DMS114 treated with DMSO at 0.1 percent for 48 hours (cell line): ENCODE measurements at regions not wholly inside any gene's neighbourhood (a gene's known extent, or its start where the extent isn't known, plus 50 kb on each side); places are given as distances from the start of the nearest gene placed in this dataset.
"Not testable (repeated sequence)": the region's sequence is repeated elsewhere in the genome, so short reads cannot be mapped to it uniquely, and the experiment has no call there.

Source experiments
- DNase-seq: peaks from one replicate; lab custom pipeline; 2025; ENCODE audit not compliant: unreplicated experiment; lab: John Stamatoyannopoulos, UW

DNA sequence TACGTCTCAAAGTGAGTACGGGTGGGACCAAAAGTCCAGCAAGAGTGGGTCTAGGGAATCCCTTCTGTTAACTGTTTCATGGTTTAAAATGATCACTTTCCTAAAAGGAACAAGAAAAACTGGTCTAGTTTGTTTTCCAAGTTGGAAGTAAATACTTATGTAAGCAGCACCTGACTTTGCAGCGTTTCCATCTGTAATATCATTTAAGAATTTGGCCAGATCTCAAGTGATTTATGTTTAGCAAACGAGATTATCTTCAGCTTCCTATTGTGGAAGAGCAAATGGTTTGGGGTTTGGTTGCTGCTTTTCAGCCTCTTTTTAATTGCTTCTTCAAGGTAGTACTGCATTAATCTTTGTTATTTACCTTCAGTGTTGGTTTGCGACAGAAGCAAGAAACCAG, 50.4 kb downstream of the FHIP1A start:
- DNase-seq, result no peak

DNA sequence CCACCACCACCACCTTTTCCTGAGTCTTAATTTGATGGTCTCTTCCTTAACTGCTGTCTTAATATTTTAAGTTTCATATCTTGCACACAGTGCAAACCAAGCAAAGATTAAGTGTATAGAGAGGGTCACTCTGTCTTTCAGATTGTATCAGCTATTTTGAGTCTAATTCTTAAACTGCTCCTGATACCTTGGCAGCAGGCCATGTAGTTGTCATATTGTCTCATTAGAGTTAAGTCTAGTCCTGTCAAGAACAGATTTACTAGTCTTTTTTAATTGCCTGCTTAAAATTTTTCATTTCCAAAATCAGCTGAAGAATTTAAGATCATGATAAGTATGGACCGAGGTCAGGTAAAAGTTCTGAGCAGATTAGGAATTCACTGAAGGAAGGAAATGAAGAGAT, 51.5 kb downstream of the FHIP1A start:
- no peak for DNase-seq

GRCh38 chr4:151462554-151462953, 53.6 kb downstream of the FHIP1A start:
- no peak for DNase-seq

DNA sequence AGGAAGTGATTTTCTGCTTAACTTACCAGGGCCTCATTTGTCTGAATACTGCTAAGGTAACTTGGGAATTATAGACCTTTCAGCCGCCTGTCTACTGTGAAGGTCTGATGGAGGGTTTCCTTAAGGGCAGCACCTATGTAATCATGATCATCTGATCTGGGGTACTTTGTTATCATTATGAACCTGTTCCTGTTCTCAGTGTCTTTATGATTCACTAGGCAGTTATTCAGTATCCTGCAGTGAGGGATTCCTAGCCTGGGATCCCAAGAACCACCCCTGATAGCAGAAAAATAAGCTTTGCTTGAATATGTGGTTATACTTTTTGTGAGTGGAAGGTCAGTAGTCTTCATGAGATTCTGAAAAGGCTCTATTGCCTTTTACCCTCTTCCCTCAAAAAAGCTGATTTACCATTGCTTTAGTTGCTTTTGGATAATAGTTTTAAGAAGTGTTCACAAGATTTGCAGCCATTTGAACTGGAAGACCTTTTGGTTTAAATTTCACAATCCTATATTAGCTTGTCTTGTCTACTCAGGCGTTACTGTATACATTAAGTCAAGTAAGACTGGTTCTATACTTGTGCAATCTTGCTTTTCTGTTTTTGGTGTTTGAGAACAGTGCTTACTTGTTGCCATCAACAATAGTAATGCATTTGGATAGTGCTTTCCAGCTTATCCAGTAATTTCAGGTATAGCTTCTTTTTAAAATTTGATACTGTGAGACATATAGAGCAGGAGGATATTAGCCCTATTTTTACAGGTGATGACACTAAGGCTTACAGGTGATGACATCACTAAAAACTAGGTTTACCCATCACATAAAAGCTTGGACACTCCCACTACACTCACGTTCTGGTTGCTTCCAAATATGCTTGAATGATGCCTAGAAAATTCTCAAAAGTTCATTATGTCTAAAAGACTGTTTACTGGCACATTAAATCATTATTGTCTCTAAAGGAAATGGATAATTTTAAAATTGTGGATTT, 60.0 kb downstream of the FHIP1A start:
- no peak for DNase-seq

DNA sequence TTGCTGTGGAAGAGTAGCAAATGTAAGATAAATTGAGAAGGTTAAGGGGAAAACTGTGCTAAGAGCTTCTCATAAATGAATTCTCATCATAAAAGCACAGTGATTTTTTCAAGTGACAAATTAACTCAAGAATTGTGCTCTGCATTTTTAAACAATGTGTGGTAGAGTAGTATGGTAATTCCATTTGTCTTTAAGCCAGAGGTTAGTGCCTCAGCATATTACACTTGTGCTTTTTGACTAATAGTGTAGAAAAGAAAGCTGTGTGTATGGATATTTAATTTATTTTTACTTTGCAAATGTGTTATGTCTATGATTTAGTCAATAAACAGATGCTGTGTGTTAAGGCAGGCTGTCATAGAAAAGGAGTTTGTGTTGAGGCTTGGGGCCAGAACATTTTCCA, 61.0 kb downstream of the FHIP1A start:
- DNase-seq, result no peak

- DNase-seq, result no peak
Observed at GRCh38 chr4:151471728-151472127, 62.8 kb downstream of the FHIP1A start.

- no peak for DNase-seq
Observed at GRCh38 chr4:151472297-151472696, 63.3 kb downstream of the FHIP1A start.

DNA sequence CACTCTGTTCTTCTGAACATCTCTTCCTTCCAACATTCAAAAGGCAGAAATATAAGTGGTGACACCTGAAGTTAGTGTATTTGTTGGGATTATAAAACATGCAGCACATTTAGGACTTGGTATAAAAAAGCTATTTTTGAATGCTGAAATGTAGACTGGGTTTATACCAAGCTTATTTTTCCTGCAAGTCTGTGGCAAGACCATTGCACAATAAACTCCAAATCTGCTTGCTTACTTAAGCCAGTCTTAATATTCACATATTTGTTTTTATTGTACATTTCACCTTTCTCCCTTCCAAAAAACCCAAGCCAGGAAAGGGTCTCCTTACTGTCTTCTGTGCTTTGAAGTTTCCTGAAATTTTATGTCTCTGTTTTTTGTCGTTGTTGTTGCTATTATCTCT, 63.7 kb downstream of the FHIP1A start:
- DNase-seq, result no peak

- no peak for DNase-seq
Observed at GRCh38 chr4:151473521-151474097, 64.6 kb downstream of the FHIP1A start.

DNA sequence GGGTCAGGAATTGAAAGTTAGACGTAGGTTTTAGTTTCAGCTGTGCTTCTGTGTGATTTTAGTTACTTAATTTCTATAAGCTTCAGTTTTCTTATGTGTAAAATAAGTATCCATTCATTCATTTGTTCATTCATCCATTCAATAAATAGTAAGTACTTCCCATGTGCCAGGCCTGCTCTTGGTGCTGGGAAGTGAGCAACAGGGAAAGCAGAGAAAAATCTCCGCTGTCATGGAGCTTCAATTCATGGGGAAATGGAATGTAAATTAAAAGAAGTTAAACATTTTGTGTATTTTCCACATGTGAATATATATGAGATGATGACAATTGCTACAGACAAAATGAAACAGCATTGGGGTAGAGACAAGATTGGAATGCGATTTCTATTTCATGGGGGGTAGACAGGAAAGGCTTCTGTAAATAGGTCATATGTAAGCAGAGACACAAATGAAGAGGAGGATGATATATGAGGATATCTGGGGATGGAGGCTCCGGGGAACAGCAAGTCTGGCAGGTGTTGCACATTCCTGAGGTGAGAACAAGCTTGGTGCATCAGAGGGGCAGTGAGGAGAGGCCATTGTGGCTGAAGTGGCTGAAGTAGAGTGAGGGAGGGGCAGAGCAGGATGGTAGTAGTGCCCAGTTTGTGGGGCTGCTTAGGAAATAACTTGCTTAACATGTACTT, 66.2 kb downstream of the FHIP1A start:
- DNase-seq, result no peak

- DNase-seq, result no peak
Observed at GRCh38 chr4:151481813-151482212, 72.8 kb downstream of the FHIP1A start.

DNA sequence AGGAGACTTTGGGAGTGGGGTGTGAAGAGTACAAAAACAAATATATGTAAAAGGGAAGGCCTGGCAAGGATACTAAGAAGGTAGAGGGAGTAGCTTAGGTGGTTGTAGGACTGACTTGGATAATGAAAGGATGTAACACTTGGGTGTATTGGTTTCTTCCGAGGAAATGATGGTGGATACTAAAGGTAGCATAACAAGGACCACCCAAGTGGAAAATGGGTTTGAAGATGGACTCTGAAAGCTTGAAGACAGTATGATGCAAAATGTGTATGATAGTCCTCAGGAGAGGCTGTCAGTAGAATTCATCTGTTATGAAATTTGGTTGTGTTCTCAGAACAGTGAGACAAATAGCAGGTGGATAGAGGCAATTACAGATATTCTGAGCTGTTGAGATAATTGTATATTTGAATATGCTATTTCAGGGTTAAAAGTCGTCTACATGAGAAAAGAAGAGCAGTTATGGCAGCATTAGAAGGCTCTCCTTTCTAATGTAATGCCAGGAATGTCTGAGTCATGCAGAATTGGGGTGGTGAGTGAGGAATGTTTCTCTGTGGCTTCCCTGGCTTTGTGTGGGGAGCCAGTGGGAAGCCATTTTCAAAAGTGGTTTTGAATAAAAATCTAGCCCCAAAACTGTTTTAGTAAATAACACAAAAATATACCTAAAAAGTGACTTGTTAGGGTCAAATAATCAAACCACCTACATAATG, 75.6 kb downstream of the FHIP1A start:
- no peak for DNase-seq

GRCh38 chr4:151485541-151486131, 76.7 kb downstream of the FHIP1A start:
- DNase-seq, result no peak

- no peak for DNase-seq
Observed at GRCh38 chr4:151486168-151486567, 77.2 kb downstream of the FHIP1A start.

DNA sequence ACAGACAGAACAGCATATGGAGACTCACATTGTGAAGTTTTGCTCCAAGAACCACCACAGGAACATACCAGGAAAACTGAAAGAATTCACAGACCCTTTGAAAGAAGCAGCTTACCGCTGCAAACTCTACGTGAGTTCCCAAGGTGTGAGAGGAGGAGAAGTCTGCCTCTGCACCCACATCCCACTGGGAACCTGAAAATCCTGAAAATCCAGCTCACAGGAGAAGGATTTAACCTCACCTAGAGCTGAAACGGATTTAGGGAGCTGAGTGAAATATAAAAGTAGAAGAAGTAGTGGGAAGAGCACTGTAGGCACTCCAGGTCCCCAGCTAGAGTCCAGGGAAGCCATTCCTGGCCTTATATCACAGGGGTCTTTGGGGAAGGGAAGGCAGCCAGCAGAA, 80.0 kb downstream of the FHIP1A start:
- no peak for DNase-seq

GRCh38 chr4:151489462-151490203, 80.7 kb downstream of the FHIP1A start:
- no peak for DNase-seq

DNA sequence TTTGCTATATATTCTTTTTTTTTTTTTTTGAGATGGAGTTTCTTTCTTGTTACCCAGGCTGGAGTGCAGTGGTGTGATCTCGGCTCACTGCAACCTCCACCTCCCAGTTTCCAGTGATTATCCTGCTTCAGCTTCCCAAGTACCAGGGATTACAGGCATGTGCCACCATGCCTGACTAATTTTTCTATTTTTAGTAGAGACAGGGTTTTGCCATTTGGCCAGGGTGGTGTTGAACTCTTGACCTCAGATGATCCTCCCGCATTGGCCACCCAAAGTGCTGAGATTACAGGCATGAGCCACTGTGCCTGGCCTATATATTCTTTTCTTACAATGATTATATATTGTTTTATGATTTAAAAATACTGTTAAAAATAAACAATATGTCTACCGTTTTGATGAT, 86.6 kb downstream of the FHIP1A start:
- DNase-seq, result not testable (repeated sequence)

DNA sequence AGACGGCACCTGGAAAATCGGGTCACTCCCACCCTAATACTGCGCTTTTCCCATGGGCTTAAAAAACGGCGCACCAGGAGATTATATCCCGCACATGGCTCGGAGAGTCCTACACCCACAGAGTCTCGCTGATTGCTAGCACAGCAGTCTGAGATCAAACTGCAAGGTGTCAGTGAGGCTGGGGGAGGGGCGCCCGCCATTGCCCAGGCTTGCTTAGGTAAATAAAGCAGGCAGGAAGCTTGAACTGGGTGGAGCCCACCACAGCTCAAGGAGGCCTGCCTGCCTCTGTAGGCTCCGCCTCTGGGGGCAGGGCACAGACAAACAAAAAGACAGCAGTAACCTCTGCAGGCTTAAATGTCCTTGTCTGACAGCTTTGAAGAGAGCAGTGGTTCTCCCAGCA, 102.6 kb downstream of the FHIP1A start:
- DNase-seq, result not testable (repeated sequence)

GRCh38 chr4:151517896-151518295, 108.9 kb downstream of the FHIP1A start:
- DNase-seq, result no peak

DNA sequence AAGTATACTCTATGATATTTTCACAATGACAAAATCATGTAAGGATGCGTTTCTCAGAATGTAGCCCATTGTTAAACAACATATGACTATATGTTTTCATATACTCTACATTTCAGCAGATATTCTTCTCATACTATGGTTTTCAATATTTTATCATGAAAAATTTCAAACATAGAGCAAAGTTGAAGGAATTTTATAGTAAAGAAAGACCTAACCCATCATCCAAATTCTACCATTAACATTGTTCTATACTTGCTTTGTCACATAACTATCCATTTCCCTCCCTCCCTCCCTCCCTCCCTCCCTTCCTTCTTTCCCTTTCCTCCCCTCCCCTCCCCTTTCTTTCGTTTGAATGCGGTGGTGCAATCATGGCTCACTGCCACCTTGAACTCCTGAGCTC, 109.4 kb downstream of the FHIP1A start:
- no peak for DNase-seq
